HuH-7 (cell line): ENCODE measurements at regions not wholly inside any gene's neighbourhood (a gene's known extent, or its start where the extent isn't known, plus 50 kb on each side); places are given as distances from the start of the nearest gene placed in this dataset.
"Not testable (repeated sequence)": the region's sequence is repeated elsewhere in the genome, so short reads cannot be mapped to it uniquely, and the experiment has no call there.

Experiments used
- DNase-seq: peaks from one replicate; pipeline ENCODE4 v3.0.0; 2011; ENCODE audit warnings: low spot score

DNA sequence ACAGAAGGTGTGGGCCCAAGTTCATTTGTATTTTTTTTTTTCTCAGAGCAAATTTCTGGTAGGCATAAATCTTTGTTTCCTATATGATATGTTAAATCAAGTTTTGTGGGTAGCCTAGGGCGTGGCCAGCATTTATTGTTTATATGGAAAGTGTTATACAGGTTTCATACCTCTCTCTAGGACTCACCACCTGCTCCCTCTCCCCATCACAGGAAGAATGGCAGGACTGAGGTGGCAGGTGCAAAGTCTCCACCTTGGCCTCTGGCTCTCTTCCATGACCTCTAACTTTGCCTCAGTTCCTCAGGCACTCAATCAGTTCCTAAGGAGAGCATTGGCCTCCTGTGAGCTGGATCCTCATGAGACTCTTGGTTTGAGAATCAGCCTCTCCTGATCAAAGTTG lies 172.3 kb upstream of the TSC22D1 start:
- no peak for DNase-seq

DNA sequence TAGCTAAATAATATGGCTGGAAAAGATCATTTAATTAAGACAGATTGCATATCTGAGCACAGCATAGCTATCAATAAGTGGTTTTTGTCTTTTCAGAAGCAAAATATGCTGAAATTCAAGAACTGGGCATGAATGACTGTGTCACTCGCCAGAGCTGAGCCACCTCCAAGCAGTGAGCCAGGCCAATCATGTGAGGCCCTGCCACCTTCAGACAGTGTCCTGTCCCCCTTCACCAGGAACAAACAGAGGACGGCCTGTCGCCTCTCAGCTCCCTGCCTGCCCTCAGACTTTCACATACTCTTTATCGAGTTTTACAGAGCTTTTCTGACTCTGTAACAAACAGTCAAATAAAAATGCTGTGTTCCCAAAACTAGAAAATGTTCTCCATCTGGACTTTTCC lies 171.0 kb upstream of the TSC22D1 start:
- DNase-seq, result no peak

DNA sequence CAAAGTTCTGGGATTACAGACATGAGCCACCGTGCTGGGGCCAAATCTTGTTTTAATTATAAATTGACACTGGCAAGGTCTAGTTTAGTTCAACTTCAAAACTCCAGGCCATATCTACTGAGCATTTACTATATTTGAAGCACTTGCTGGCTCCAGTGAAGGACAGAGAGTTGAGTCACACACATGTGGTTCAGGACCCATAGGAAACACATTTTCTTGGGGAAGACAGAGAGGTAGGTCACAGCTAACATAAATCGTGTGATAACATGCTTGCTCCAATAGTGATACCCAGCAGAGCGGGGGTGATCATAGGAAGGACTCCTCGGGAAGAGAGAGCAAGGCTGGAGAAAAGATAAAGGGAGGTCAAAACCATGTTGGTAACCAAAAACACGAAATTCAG lies 170.6 kb upstream of the TSC22D1 start:
- DNase-seq, result no peak

DNA sequence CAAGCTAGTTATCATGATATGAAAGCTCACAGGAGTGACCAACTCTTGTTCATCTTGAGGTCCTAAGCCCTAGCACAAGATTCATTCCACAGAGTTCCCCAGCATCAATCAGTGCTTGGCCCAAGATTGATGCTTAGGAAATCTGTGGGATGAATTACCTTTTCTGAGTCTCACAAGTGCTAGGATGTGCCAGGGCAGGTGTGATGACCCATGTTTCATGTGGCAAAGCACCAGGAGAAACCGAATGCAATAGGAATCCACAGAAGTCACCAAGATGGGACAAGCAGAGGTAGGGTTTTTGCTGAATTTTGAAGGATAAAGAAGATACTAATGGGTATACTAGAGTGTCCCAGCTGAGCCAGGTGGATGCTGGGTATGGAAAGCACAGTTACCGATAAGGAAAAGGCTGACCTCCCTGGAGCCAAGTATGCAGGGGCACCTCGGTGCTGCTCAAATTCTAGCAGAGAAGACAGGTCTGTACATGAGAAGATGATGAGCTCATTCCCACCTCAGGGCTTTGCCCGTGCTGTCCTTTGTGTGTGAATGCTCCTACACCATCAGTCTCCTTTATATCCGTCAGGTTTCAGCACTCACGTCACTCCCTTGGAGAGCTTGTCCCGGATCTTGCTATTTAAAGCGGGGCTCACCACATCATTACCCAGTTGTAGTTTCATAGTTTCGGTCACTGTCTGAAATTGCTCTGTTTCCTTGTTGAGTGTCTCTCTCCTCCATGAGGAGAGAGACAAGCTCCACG lies 168.9 kb upstream of the TSC22D1 start:
- no peak for DNase-seq

DNA sequence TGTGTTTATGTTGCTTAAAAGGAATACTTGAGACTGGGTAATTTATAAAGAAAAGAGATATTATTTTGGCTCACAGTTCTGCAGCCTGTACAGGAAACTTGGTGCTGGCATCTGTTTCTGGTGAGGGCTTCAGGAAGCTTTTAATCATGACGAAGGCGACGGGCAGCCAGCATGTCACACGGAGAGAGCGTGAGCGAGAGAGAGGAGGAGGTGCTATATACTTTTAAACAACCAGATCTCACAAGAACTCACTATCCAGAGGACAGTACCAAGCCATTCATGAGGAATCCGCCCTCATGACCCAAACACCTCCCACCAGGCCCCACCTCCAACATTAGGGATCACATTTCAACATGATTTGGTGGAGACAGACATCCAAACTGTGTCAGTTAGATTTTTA lies 163.4 kb upstream of the TSC22D1 start:
- no peak for DNase-seq

DNA sequence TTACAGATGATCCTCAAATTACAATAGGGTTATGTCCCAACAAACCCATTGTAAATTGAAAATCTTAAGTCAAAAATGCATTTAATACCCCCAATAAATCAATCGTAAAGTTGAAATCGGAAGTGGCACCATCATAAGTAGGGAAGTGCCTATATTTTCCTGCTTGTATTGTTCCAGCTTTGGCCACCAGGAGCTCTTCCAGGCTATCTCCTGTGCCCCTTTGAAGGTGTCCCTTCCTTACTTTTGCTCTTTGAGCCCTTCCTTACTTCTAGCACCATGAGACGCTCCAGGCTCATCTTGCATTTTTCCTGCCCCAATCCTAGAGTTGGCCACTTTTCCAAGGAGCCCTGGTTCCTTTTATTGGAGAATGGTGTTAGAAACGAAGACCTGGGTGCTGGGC lies 163.0 kb upstream of the TSC22D1 start:
- no peak for DNase-seq

DNA sequence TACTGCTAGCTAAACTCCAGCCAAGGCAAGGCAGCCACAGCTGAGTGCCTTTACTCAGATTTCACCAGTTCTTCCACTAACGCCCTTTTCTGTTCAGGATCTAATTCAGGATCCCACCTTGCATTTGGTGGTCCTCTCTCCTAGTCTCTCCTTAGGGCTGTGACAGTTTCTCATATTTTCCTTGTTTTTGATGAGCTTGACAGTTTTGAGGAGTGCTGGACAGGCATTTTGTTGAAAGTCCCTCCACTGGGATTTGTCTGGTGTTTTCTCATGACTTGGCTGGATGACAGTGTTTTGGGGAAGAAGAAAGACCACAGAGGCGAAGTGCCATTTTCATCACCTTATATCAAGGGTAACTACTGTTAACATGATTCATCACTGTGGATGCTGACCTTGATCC lies 162.3 kb upstream of the TSC22D1 start:
- DNase-seq, result no peak

DNA sequence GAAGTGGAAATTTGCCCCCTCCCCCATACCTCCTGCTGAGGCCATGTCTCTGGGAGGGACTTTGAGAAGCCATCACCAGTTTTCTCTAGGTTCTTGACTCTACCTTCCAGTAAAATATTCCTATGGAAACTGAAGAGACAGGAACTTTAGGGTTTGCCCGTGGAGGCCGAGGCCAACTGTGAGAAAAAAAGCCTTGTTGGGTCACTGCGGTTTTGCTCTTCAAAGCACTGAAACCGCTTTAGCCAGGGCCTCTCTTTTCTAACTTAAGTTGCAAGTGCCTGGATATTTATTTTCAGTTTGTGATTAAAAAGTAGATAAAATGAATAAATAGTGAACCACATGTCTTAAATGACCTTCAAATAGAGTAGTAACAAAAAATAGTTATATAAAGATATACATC lies 159.7 kb upstream of the TSC22D1 start:
- no peak for DNase-seq

DNA sequence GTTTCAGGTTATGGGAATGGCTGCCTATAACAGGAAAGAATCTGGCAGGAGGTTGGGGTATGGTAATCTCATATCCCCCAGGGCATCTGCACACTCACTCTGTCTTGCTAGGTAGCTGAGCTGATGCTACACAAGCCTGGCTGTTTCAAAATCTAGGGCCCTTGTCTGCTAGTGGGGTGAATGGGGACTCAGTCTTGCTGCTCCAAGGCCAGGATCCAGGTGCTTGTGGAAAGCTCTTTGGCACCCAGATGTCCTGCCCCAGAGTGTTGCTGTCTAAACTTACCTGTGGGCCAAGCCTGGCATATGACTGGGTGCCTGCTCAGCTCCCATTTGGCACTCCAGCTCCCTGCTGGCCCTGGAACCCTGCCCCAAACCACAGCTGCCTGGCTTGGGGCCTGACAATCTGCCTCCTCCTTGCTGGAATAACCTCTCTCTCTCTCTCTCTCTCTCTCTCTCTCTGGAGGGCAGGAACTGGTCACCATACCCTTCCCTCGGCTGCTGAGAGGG lies 158.1 kb upstream of the TSC22D1 start:
- DNase-seq, result no peak

DNA sequence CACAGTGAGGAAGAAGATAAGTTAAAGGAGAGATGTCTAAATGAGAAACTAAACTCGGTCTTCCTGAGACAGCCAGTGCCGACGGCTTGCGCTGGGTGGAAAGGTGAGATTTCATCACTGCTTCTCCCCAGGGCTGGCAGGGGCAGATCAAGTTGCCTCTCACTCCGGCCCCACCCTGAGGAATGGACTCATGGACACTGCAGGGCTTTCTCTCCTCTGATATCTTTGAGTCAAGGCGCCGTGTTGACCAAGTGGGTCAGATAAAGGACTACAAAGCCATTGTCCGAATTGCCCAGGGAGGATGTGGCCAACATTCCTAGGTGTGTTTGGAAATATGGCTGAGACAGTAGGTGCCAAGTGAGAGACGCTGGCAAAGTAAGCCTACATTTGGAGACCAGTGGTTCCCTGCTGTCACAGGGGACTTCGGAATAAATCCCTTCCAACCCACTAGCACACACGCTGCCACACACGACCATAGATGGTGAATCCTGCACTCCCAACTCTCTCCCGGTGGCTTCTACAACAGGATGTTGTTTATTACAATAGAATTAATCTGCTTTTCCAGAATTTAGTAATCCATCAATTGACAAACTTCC lies 156.5 kb upstream of the TSC22D1 start:
- peak; percentile 42 for DNase-seq

DNA sequence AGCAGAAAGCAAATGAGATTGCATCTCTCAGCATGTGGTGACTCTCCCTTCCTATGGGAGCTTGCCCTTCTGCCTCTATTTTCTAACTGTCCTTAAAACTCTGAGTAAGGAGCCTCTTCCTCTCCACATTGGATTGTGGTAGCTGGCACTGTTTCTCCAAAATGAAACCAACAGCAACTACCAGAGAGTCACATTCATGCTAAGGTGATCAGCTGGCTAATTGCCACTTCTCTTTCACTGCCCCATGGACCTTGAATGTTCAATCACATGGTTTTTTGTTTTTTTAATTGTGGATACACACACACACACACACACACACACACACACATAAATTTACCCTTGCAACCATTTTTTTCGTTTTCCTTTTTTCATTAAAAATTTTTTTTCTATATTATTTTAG lies 154.7 kb upstream of the TSC22D1 start:
- DNase-seq, result no peak

DNA sequence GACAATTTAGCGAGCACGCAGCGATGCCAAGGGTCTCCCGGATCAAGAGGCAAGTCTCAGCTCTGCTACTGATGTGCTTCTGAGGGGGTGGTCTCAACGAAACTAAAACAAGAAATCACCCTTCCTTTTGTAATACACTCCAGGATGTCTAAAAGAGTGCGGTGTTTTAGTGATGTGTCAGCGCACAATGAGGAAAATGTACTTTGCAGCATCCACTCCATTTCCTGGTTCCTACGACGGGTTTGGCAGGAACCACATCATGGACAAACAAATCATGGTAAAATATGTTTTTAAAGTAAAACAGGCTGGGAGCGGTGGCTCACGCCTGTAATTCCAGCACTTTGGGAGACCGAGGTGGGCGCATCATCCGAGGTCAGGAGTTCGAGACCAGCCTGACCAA lies 154.0 kb upstream of the TSC22D1 start:
- DNase-seq, result no peak

DNA sequence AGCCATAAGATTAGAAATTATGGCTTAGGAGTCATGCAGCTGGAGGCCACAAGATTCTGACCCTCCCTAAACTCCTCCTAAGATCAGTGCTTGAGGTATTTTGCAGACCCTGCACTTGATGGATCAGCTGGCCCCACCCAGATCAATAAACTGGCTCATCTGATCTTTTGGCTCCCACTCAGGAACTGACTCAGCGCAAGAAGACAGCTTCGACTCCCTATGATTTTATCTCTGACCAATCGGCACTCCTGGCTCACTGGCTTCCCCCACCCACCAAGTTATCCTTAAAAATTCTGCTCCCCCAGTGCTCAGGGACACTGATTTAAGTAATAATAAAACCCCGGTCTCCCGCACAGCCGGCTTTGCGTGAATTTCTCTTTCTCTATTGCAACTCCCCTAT lies 151.5 kb upstream of the TSC22D1 start:
- DNase-seq, result not testable (repeated sequence)

DNA sequence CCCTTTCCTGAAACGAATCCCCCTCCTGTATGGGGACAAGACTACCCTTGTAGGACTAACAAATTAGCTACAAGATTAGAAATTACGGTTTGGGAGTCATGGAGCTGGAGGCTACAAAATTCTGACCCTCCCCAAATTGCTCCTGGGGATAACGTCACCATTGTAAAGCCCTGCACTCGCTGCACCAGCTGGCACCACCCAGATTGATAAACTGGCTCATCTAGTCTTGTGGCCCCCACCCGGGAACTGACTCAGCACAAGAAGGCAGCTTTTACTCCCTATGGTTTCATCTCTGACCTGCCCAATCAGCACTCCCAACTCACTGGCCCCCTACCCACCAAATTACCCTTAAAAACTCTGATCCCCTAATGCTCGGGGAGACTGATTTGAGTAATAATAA lies 150.6 kb upstream of the TSC22D1 start:
- no peak for DNase-seq

DNA sequence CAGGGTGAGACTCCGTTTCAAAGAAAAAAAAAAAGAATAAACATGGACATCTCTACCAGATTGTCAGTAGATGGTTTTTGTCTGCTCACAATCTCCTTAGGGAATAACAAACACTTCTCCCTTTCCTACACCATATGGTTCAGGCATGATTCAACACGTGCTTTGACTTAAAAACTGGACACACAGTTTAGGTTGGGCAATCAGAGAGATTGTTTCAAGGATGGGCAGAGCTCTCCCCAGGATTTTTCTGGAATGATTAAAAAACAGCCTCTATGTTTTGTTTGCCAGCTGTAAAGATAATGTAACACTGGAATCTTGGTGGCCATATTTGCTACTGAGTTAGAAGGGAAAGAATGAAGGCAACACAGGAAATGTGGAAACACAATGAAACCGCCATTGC lies 150.1 kb upstream of the TSC22D1 start:
- no peak for DNase-seq

DNA sequence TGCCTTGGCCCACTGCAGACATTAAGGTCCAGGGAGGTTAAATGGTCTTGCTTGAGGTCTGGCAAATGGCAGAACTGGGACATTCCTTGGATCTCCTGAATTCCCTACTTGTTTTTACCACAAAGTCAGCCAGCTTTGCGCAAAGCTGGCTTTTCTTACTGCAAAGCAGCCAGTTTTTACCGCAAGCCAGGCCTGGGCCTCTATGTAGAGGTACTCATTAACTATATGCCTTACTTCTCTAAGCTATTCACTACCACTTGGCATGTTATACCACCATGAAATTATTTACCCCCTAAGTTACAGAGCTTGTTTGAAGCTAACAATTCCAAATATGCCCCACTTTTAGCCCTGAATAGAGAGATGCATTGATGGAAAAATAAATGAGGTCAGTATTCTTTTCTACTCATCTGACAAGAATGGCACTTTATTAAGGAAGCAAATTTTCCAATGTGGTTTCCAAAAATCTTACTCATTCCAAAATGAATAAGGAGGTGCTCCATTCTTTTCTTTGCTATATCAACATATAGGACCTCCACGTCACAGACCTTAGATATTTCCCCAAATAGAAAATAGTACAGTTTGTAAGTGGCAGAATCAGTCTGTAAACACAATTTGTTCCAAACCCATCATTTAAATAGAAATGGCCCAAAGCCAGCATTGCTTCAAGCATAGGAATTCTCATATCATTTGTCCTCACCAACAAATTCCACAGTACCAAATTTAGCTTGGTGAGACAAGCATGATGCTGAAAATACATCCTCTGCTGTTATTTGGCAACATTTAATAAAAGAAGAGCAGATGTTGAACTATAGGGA lies 143.9 kb upstream of the TSC22D1 start:
- DNase-seq, result no peak

DNA sequence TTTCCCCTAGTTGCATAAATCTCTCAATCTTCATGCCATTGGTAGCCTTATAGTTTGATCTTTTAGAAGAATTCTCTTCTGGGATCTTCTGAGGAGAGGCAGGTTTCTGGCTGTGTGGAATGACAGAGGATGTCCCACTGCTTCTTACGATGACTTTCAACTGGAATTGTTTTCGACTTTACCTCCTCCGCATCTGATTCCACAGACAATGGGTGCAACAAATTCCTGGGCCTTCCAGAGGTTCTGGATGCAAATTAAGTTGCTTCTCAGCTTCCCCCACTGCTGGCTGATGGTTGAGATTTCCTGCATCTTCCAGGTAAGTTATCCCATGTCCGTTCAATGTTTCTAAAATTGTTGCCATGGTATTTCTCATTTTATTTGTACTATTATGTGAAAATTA lies 142.3 kb upstream of the TSC22D1 start:
- no peak for DNase-seq

DNA sequence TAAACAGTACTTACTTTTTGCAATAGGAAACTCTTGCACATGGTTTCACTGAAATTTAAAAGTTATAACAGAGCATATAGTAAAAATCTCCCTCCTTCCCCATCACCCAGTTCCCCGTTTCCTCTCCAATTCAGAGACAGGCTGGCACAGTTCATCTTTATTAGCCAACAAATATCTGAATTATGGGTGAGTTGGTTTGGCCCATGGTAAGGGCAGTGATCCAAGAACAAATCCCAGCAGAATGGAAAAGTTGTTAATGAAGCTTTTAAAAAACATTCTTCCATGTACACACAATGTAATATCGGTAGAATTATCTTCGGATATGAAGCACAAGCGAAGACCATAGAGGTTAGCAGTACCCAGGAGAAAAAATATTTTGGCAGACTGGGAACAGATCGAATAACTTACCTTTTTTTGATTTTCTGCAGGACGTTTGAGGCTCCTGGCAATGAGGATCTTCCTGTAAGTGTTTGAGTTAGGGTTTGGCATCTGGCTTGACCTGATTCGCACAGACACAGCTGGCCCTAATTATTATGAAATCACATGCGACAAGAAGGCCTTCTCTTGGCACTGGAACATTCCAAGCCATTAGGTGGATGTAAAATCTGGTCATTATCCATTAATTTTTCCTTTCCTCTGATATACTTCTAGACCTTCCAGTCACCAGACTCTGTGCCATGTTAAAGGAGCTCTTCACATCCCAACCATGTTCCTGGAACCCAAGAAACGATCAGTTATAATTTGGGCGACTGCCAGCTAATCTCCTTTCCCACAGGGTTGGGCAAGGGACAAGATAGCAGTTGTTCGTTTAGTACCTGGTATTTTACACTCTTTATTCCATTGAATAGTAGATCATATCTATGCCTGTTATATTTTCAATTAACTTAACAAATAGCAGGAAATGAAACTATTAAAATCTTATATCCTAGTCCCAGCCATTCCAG lies 139.4 kb upstream of the TSC22D1 start:
- no peak for DNase-seq

DNA sequence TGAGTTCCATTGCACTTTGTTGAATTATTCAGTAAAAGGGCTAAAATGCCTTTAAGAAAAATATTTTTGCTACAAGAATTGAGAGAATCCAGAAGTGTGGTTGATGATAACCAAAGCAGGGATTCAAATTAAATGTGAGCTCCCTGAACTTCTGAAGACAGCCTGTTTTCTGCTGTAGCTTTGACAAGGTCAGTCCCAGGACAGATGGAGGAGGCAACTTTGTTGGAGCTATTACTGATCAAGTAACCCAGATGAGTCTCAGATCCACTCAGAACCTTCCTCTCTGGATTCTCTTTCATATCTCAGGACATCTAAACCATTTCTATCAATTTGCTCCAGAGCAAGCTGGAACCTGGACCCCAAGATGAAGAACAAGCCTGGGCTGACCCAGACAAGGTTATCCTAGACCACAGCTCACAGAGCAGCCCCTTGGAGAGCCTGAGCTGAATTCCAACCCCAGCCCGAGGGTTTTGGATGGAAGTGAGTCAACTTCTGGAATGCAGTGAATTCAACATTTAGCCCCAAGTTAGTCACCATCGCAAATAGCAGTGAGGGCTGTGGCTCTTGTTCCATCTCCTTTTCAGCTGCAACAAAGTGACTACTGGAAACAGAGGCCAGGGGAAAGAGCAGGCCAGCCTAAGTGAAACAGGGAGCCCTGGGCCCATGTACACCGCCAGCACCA lies 137.8 kb upstream of the TSC22D1 start:
- no peak for DNase-seq

DNA sequence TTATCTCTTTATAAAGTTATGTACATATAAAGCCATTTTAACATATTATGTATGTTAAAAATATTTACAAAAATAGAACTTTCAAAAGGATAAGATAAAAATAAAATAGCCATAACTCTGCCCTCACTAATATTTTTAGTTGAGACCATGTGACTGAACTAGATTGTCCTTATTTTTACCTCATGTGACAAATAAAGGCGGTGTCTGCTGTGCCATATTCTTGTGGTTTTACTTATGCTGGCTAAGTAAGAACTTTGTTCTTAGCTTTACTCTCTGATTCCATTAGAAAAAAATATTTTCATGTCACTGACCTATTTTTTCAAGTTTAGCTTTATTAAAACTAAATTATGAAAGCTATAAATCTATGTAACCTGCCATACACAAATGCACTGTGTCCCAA lies 135.6 kb upstream of the TSC22D1 start:
- no peak for DNase-seq

DNA sequence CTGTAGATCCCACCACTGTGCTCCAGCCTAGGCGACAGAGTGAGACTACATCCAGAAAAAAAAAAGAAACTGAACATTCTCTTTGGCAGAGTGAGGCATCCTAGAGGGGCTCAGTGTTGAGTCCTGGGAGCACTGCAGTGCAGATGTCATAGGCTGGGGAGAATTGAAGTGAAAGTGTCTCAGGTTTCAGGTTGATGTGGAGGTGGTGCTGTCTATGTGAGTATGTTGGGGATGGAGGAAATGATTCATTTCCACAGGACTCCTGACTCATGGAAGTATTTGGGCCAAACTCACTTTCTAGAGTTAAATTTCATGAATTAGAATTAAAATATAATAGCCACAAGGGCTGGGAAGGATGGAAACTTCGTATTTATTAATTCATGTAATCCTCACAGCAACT lies 134.4 kb upstream of the TSC22D1 start:
- DNase-seq, result no peak
